ENCODE measurements at regions not wholly inside any gene's neighbourhood (a gene's known extent, or its start where the extent isn't known, plus 50 kb on each side); places are given as distances from the start of the nearest gene placed in this dataset.

- intact Hi-C loops (cut with DNase I; ENCODE audit: low total_unique reads) = no loop called here
- peaks cover 0 to 14% (median 0%) of the 10 kb centered on the region in 4 donors for H3K4me1 ChIP-seq
- H3K27ac ChIP-seq = no peak overlapping the region
- no peak for DNase-seq
- H3K36me3 ChIP-seq = no peaks in the 10 kb centered on the region
- H3K27me3 ChIP-seq = peaks cover 7% of the 10 kb centered on the region
- in situ Hi-C loops (cut with MboI; ENCODE audit: low pct_ligation_motif_present in 1 of 4, low pct_unique_long_range_greater_than_20kb in 1 of 4, low sequenced_read_pairs in 3 of 4) = no loop called here
- H3K9me3 ChIP-seq = no peaks in the 10 kb centered on the region
- H3K4me3 ChIP-seq = no peak overlapping the region
- WGBS, 2 donors (ENCODE audit: low coverage in 1 of 2) = 74 to 76% methylated on average over 7 of the region's 7 CpGs
- TF ChIP-seq CTCF (IDR thresholded peaks at IDR 0.05) (no peak), POLR2AphosphoS5 (IDR thresholded peaks at IDR 0.05) (no peak), POLR2A (IDR thresholded peaks at IDR 0.05) (no peak), EP300 (IDR thresholded peaks at IDR 0.05; ENCODE audit: low read depth) (no peak)
Measured at GRCh38 chr7:148521271-148521670, 69.3 kb upstream of the C7orf33 start.

GRCh38 chr7:148523550-148523949, 67.0 kb upstream of the C7orf33 start:
- no peak for TF ChIP-seq POLR2A (IDR thresholded peaks at IDR 0.05)
- TF ChIP-seq POLR2AphosphoS5 (IDR thresholded peaks at IDR 0.05) = no peak
- 56 to 63% methylated on average over 4 of the region's 4 CpGs for WGBS, 2 donors (ENCODE audit: low coverage in 1 of 2)
- in situ Hi-C loops (cut with MboI; ENCODE audit: low pct_ligation_motif_present in 1 of 4, low pct_unique_long_range_greater_than_20kb in 1 of 4, low sequenced_read_pairs in 3 of 4) = no loop called here

GRCh38 chr7:148524479-148525224, 65.9 kb upstream of the C7orf33 start:
- H3K27ac ChIP-seq = no peak overlapping the region
- H3K36me3 ChIP-seq = no peaks in the 10 kb centered on the region
- no peak overlapping the region for H3K4me3 ChIP-seq
- in situ Hi-C loops (cut with MboI; ENCODE audit: low pct_ligation_motif_present in 1 of 4, low pct_unique_long_range_greater_than_20kb in 1 of 4, low sequenced_read_pairs in 3 of 4) = no loop called here
- no peaks in the 10 kb centered on the region for H3K9me3 ChIP-seq
- H3K4me1 ChIP-seq = peaks cover 0 to 18% (median 0%) of the 10 kb centered on the region in 4 donors
- DNase-seq = no peak
- H3K27me3 ChIP-seq = peaks cover 11% of the 10 kb centered on the region
- intact Hi-C loops (cut with DNase I; ENCODE audit: low total_unique reads) = no loop called here
- 23 to 37% methylated on average over 6 to 7 of the region's 7 CpGs for WGBS, 2 donors (ENCODE audit: low coverage in 1 of 2)
- TF ChIP-seq POLR2AphosphoS5 (IDR thresholded peaks at IDR 0.05) (no peak), EP300 (IDR thresholded peaks at IDR 0.05; ENCODE audit: low read depth) (no peak), CTCF (IDR thresholded peaks at IDR 0.05) (no peak), POLR2A (IDR thresholded peaks at IDR 0.05) (no peak)

More at GRCh38 chr7:148523550-148523949, 67.0 kb upstream of the C7orf33 start:
- Histone ChIP-seq H3K9me3 (no peaks in the 10 kb centered on the region), H3K4me3 (no peak overlapping the region), H3K27ac (no peak overlapping the region), H3K36me3 (no peaks in the 10 kb centered on the region), H3K27me3 (peaks cover 10% of the 10 kb centered on the region), H3K4me1 (peaks cover 0 to 18% (median 0%) of the 10 kb centered on the region in 4 donors)
- intact Hi-C loops (cut with DNase I; ENCODE audit: low total_unique reads) = no loop called here
- DNase-seq = no peak

- peaks cover 11% of the 10 kb centered on the region for H3K27me3 ChIP-seq
- no peaks in the 10 kb centered on the region for H3K36me3 ChIP-seq
- no peak overlapping the region for H3K4me3 ChIP-seq
- peaks cover 0 to 18% (median 0%) of the 10 kb centered on the region in 4 donors for H3K4me1 ChIP-seq
- no peak for TF ChIP-seq POLR2AphosphoS5 (IDR thresholded peaks at IDR 0.05)
- peak; percentile 52 to 85 (median 70) for TF ChIP-seq CTCF (IDR thresholded peaks at IDR 0.05)
- no peak for TF ChIP-seq EP300 (IDR thresholded peaks at IDR 0.05; ENCODE audit: low read depth)
- no peak for TF ChIP-seq POLR2A (IDR thresholded peaks at IDR 0.05)
- no peaks in the 10 kb centered on the region for H3K9me3 ChIP-seq
- no peak overlapping the region for H3K27ac ChIP-seq
- peak; percentile 88 for DNase-seq
- intact Hi-C loops (cut with DNase I; ENCODE audit: low total_unique reads) (no loop called here), in situ Hi-C loops (cut with MboI; ENCODE audit: low pct_ligation_motif_present in 1 of 4, low pct_unique_long_range_greater_than_20kb in 1 of 4, low sequenced_read_pairs in 3 of 4) (no loop called here)
- WGBS, 2 donors (ENCODE audit: low coverage in 1 of 2) = 20 to 34% methylated on average over 6 of the region's 6 CpGs
Measured at GRCh38 chr7:148527717-148528168, 62.8 kb upstream of the C7orf33 start.

Data from transverse colon (tissue), 4 donors.